ENCODE measurements at regions not wholly inside any gene's neighbourhood (a gene's known extent, or its start where the extent isn't known, plus 50 kb on each side); places are given as distances from the start of the nearest gene placed in this dataset.
"Not testable (repeated sequence)": the region's sequence is repeated elsewhere in the genome, so short reads cannot be mapped to it uniquely, and the experiment has no call there.

GRCh38 chr4:181857471-181857870, 385.7 kb upstream of the TENM3 start:
- not testable (repeated sequence) for H4K91ac ChIP-seq (ENCODE audit: low read length); H3K4ac ChIP-seq (ENCODE audit: low read depth in 1 of 2, low read length in 2 of 2); H2BK12ac ChIP-seq (ENCODE audit: low read length in 2 of 2); H3K23ac ChIP-seq (ENCODE audit: low read length in 2 of 2); H2BK5ac ChIP-seq (ENCODE audit: low read depth, low read length, poor library complexity, severe bottlenecking); H3K18ac ChIP-seq (ENCODE audit: low read depth in 1 of 2, low read length in 2 of 2); H3K36me3 ChIP-seq (ENCODE audit: control insufficient read depth in 1 of 2, insufficient read depth in 2 of 2, low read depth in 1 of 2, low read length in 2 of 2); H4K8ac ChIP-seq (ENCODE audit: low read length); H3K14ac ChIP-seq (ENCODE audit: low read length in 2 of 2); H2BK120ac ChIP-seq (ENCODE audit: low read depth, low read length); H3K4me1 ChIP-seq (ENCODE audit: control insufficient read depth, insufficient read depth, low read depth, low read length); H3K4me2 ChIP-seq (ENCODE audit: low read length, poor library complexity, severe bottlenecking); H2BK15ac ChIP-seq (ENCODE audit: low read depth, poor library complexity, severe bottlenecking); H3K9ac ChIP-seq (ENCODE audit: low read length); H2AFZ ChIP-seq (ENCODE audit: low read depth, low read length); H3K79me1 ChIP-seq (replicated peaks; ENCODE audit: low read length, poor library complexity, severe bottlenecking); DNase-seq; H3K4me3 ChIP-seq (ENCODE audit: insufficient read depth in 1 of 2, low read depth in 1 of 2, low read length in 2 of 2); H2AK5ac ChIP-seq (ENCODE audit: low read length, severe bottlenecking); H3K9me3 ChIP-seq (ENCODE audit: control insufficient read depth, low read length); H3K27ac ChIP-seq (ENCODE audit: low read length, poor library complexity, severe bottlenecking); H3K27me3 ChIP-seq (ENCODE audit: control insufficient read depth in 1 of 2, insufficient read depth in 1 of 2, low read length in 2 of 2)
- 43% methylated on average over 1 of the region's 1 CpG for whole genome bisulfite sequencing

GRCh38 chr4:181858741-181859140, 384.5 kb upstream of the TENM3 start:
- H3K18ac ChIP-seq (ENCODE audit: low read depth in 1 of 2, low read length in 2 of 2): no peak overlapping the region
- DNase-seq: no peak
- H3K27me3 ChIP-seq (ENCODE audit: control insufficient read depth in 1 of 2, insufficient read depth in 1 of 2, low read length in 2 of 2): no peaks in the 10 kb centered on the region
- no peak overlapping the region for H4K8ac ChIP-seq (ENCODE audit: low read length)
- no peak overlapping the region for H3K27ac ChIP-seq (ENCODE audit: low read length, poor library complexity, severe bottlenecking)
- no peaks in the 10 kb centered on the region for H3K9me3 ChIP-seq (ENCODE audit: control insufficient read depth, low read length)
- H2AFZ ChIP-seq (ENCODE audit: low read depth, low read length): no peak overlapping the region
- no peak overlapping the region for H3K14ac ChIP-seq (ENCODE audit: low read length in 2 of 2)
- H3K4me1 ChIP-seq (ENCODE audit: control insufficient read depth, insufficient read depth, low read depth, low read length): no peaks in the 10 kb centered on the region
- no peak overlapping the region for H2BK120ac ChIP-seq (ENCODE audit: low read depth, low read length)
- no peak overlapping the region for H2AK5ac ChIP-seq (ENCODE audit: low read length, severe bottlenecking)
- H3K9ac ChIP-seq (ENCODE audit: low read length): no peak overlapping the region
- no peak overlapping the region for H3K4ac ChIP-seq (ENCODE audit: low read depth in 1 of 2, low read length in 2 of 2)
- H2BK5ac ChIP-seq (ENCODE audit: low read depth, low read length, poor library complexity, severe bottlenecking): no peak overlapping the region
- no peak overlapping the region for H4K91ac ChIP-seq (ENCODE audit: low read length)
- no peaks in the 10 kb centered on the region for H3K36me3 ChIP-seq (ENCODE audit: control insufficient read depth in 1 of 2, insufficient read depth in 2 of 2, low read depth in 1 of 2, low read length in 2 of 2)
- no peak overlapping the region for H2BK12ac ChIP-seq (ENCODE audit: low read length in 2 of 2)
- no peak overlapping the region for H3K4me2 ChIP-seq (ENCODE audit: low read length, poor library complexity, severe bottlenecking)
- no peak overlapping the region for H3K23ac ChIP-seq (ENCODE audit: low read length in 2 of 2)
- 95% methylated on average over 3 of the region's 4 CpGs for WGBS
- H3K4me3 ChIP-seq (ENCODE audit: insufficient read depth in 1 of 2, low read depth in 1 of 2, low read length in 2 of 2): no peak overlapping the region
- no peak overlapping the region for H2BK15ac ChIP-seq (ENCODE audit: low read depth, poor library complexity, severe bottlenecking)
- no peaks in the 10 kb centered on the region for H3K79me1 ChIP-seq (replicated peaks; ENCODE audit: low read length, poor library complexity, severe bottlenecking)

- H3K9ac ChIP-seq (ENCODE audit: low read length): no peak overlapping the region
- no peak overlapping the region for H2BK15ac ChIP-seq (ENCODE audit: low read depth, poor library complexity, severe bottlenecking)
- H3K27me3 ChIP-seq (ENCODE audit: control insufficient read depth in 1 of 2, insufficient read depth in 1 of 2, low read length in 2 of 2): no peaks in the 10 kb centered on the region
- no peak overlapping the region for H3K4me2 ChIP-seq (ENCODE audit: low read length, poor library complexity, severe bottlenecking)
- H4K91ac ChIP-seq (ENCODE audit: low read length): no peak overlapping the region
- H3K36me3 ChIP-seq (ENCODE audit: control insufficient read depth in 1 of 2, insufficient read depth in 2 of 2, low read depth in 1 of 2, low read length in 2 of 2): no peaks in the 10 kb centered on the region
- no peak overlapping the region for H2BK12ac ChIP-seq (ENCODE audit: low read length in 2 of 2)
- H2BK120ac ChIP-seq (ENCODE audit: low read depth, low read length): no peak overlapping the region
- H4K8ac ChIP-seq (ENCODE audit: low read length): no peak overlapping the region
- no peak overlapping the region for H3K27ac ChIP-seq (ENCODE audit: low read length, poor library complexity, severe bottlenecking)
- H3K9me3 ChIP-seq (ENCODE audit: control insufficient read depth, low read length): no peaks in the 10 kb centered on the region
- H2BK5ac ChIP-seq (ENCODE audit: low read depth, low read length, poor library complexity, severe bottlenecking): no peak overlapping the region
- H3K23ac ChIP-seq (ENCODE audit: low read length in 2 of 2): no peak overlapping the region
- no peak overlapping the region for H2AK5ac ChIP-seq (ENCODE audit: low read length, severe bottlenecking)
- H2AFZ ChIP-seq (ENCODE audit: low read depth, low read length): no peak overlapping the region
- no CpG with 5 or more reads among the region's 2 CpGs for WGBS
- no peaks in the 10 kb centered on the region for H3K79me1 ChIP-seq (replicated peaks; ENCODE audit: low read length, poor library complexity, severe bottlenecking)
- no peak overlapping the region for H3K18ac ChIP-seq (ENCODE audit: low read depth in 1 of 2, low read length in 2 of 2)
- no peak for DNase-seq
- no peak overlapping the region for H3K4ac ChIP-seq (ENCODE audit: low read depth in 1 of 2, low read length in 2 of 2)
- H3K4me3 ChIP-seq (ENCODE audit: insufficient read depth in 1 of 2, low read depth in 1 of 2, low read length in 2 of 2): no peak overlapping the region
- H3K4me1 ChIP-seq (ENCODE audit: control insufficient read depth, insufficient read depth, low read depth, low read length): no peaks in the 10 kb centered on the region
- no peak overlapping the region for H3K14ac ChIP-seq (ENCODE audit: low read length in 2 of 2)
Measured at GRCh38 chr4:181859439-181859838, 383.8 kb upstream of the TENM3 start.

GRCh38 chr4:181860157-181860556, 383.0 kb upstream of the TENM3 start:
- Histone ChIP-seq H3K14ac (ENCODE audit: low read length in 2 of 2) (no peak overlapping the region), H3K4ac (ENCODE audit: low read depth in 1 of 2, low read length in 2 of 2) (no peak overlapping the region), H4K8ac (ENCODE audit: low read length) (no peak overlapping the region), H2BK5ac (ENCODE audit: low read depth, low read length, poor library complexity, severe bottlenecking) (no peak overlapping the region), H3K4me3 (ENCODE audit: insufficient read depth in 1 of 2, low read depth in 1 of 2, low read length in 2 of 2) (no peak overlapping the region), H3K27me3 (ENCODE audit: control insufficient read depth in 1 of 2, insufficient read depth in 1 of 2, low read length in 2 of 2) (no peaks in the 10 kb centered on the region), H2BK15ac (ENCODE audit: low read depth, poor library complexity, severe bottlenecking) (no peak overlapping the region), H2AK5ac (ENCODE audit: low read length, severe bottlenecking) (no peak overlapping the region), H2BK120ac (ENCODE audit: low read depth, low read length) (no peak overlapping the region), H3K27ac (ENCODE audit: low read length, poor library complexity, severe bottlenecking) (no peak overlapping the region), H3K79me1 (replicated peaks; ENCODE audit: low read length, poor library complexity, severe bottlenecking) (no peaks in the 10 kb centered on the region), H3K18ac (ENCODE audit: low read depth in 1 of 2, low read length in 2 of 2) (no peak overlapping the region), H3K4me1 (ENCODE audit: control insufficient read depth, insufficient read depth, low read depth, low read length) (no peaks in the 10 kb centered on the region), H3K36me3 (ENCODE audit: control insufficient read depth in 1 of 2, insufficient read depth in 2 of 2, low read depth in 1 of 2, low read length in 2 of 2) (no peaks in the 10 kb centered on the region), H4K91ac (ENCODE audit: low read length) (no peak overlapping the region), H3K9ac (ENCODE audit: low read length) (no peak overlapping the region), H3K4me2 (ENCODE audit: low read length, poor library complexity, severe bottlenecking) (no peak overlapping the region), H3K9me3 (ENCODE audit: control insufficient read depth, low read length) (no peaks in the 10 kb centered on the region), H2AFZ (ENCODE audit: low read depth, low read length) (no peak overlapping the region), H2BK12ac (ENCODE audit: low read length in 2 of 2) (no peak overlapping the region), H3K23ac (ENCODE audit: low read length in 2 of 2) (no peak overlapping the region)
- 90% methylated on average over 4 of the region's 7 CpGs for WGBS
- no peak for DNase-seq

All from mesenchymal stem cell (in vitro differentiated cells and primary cell).